NCI-H226 (cell line): ENCODE measurements at regions not wholly inside any gene's neighbourhood (a gene's known extent, or its start where the extent isn't known, plus 50 kb on each side); places are given as distances from the start of the nearest gene placed in this dataset.
"Not testable (repeated sequence)": the region's sequence is repeated elsewhere in the genome, so short reads cannot be mapped to it uniquely, and the experiment has no call there.

ENCODE experiments used
- DNase-seq: peaks from one replicate; pipeline ENCODE4 v3.0.0-alpha.2; 2015

- no peak for DNase-seq
Observed at GRCh38 chr19:33866696-33867095, 70.0 kb downstream of the KCTD15 start.

GRCh38 chr19:33868076-33868735 lies 71.5 kb downstream of the KCTD15 start:
- no peak for DNase-seq

GRCh38 chr19:33868788-33869412 lies 72.2 kb downstream of the KCTD15 start:
- DNase-seq, result no peak

- not testable (repeated sequence) for DNase-seq
Observed at GRCh38 chr19:33870298-33870932, 73.7 kb downstream of the KCTD15 start.

- no peak for DNase-seq
Observed at GRCh38 chr19:33871605-33872004, 74.9 kb downstream of the KCTD15 start.

GRCh38 chr19:33872445-33873320 lies 76.0 kb downstream of the KCTD15 start:
- no peak for DNase-seq

GRCh38 chr19:33875071-33875470 lies 78.4 kb downstream of the KCTD15 start:
- DNase-seq, result no peak

- no peak for DNase-seq
Observed at GRCh38 chr19:33876192-33876591, 79.5 kb downstream of the KCTD15 start.

GRCh38 chr19:33878030-33878544 lies 81.4 kb downstream of the KCTD15 start:
- DNase-seq, result no peak

GRCh38 chr19:33878910-33879810 lies 82.5 kb downstream of the KCTD15 start:
- no peak for DNase-seq

GRCh38 chr19:33879818-33880575 lies 83.3 kb downstream of the KCTD15 start:
- DNase-seq, result no peak

GRCh38 chr19:33883859-33884519 lies 87.3 kb downstream of the KCTD15 start:
- DNase-seq, result no peak

GRCh38 chr19:33885236-33885635 lies 88.6 kb downstream of the KCTD15 start:
- no peak for DNase-seq

GRCh38 chr19:33887891-33888290 lies 91.2 kb downstream of the KCTD15 start:
- DNase-seq, result no peak

- no peak for DNase-seq
Observed at GRCh38 chr19:33888665-33889064, 92.0 kb downstream of the KCTD15 start.

- no peak for DNase-seq
Observed at GRCh38 chr19:33890569-33890968, 93.9 kb downstream of the KCTD15 start.

- no peak for DNase-seq
Observed at GRCh38 chr19:33891773-33892172, 95.1 kb downstream of the KCTD15 start.

GRCh38 chr19:33894787-33895186 lies 98.1 kb downstream of the KCTD15 start:
- DNase-seq, result no peak

- no peak for DNase-seq
Observed at GRCh38 chr19:33895366-33895765, 98.7 kb downstream of the KCTD15 start.

- no peak for DNase-seq
Observed at GRCh38 chr19:33898062-33898677, 101.5 kb downstream of the KCTD15 start.
